Mucosa of descending colon (tissue), 3 donors: ENCODE measurements at regions not wholly inside any gene's neighbourhood (a gene's known extent, or its start where the extent isn't known, plus 50 kb on each side); places are given as distances from the start of the nearest gene placed in this dataset.

Source experiments
- ATAC-seq: fragments of 200-7000 bp; cut with Tn5 transposase; one replicate; pipeline ENCODE4 v1.9.1; 2020; ENCODE audit warnings: mild to moderate bottlenecking, moderate library complexity
- DNase-seq, 3 donors: peaks; one replicate each; pipeline ENCODE4 v3.0.0-alpha.2; 2020
- H3K36me3 ChIP-seq: fragments of 200-600 bp; one replicate; pipeline ENCODE4 v1.8.0; 2021; ENCODE audit warnings: low read depth, mild to moderate bottlenecking
- H3K4me1 ChIP-seq: fragments of 200-600 bp; one replicate; pipeline ENCODE4 v1.8.0; 2021; ENCODE audit warnings: low read depth, mild to moderate bottlenecking
- H3K4me3 ChIP-seq: fragments of 200-600 bp; one replicate; pipeline ENCODE4 v1.8.0; 2021; ENCODE audit warnings: mild to moderate bottlenecking
- H3K9me3 ChIP-seq: fragments of 200-600 bp; one replicate; pipeline ENCODE4 v1.8.0; 2021; ENCODE audit warnings: mild to moderate bottlenecking
- CTCF ChIP-seq: fragments of 200-600 bp; IDR thresholded peaks from one replicate; pipeline ENCODE4 v1.8.0; 2022; ENCODE audit warnings: antibody characterized with exemption, mild to moderate bottlenecking
- intact Hi-C, 2 donors: fragments of 100-400 bp; cut with DNase I in 1 of 2; cut with micrococcal nuclease in 1 of 2; formaldehyde crosslinking; loops; one replicate each; pipeline versions ENCODE4 v1.11.0 to v1.11.1; 2022; cut with DNase I, micrococcal nuclease
- donor health status: DM: no; HTN: no; CAD: no; lungs with moderate emphysema.
- donor health status: DM: no; HTN: no; CAD: no.
- donor health status: DM: no; HTN: yes; CAD: no.

GRCh38 chr7:63040966-63041610, 957.6 kb upstream of the ZNF722 start:
- no peak for TF ChIP-seq CTCF
- Histone ChIP-seq H3K9me3 (peaks cover 93% of the 10 kb centered on the region), H3K36me3 (no peaks in the 10 kb centered on the region), H3K4me3 (no peak overlapping the region), H3K4me1 (no peaks in the 10 kb centered on the region)
- intact Hi-C loops, result no loop called here
- DNase-seq (no peak), ATAC-seq (no peak)

GRCh38 chr7:63041786-63042185, 956.9 kb upstream of the ZNF722 start:
- Histone ChIP-seq H3K4me1 (no peaks in the 10 kb centered on the region), H3K9me3 (peaks cover 93% of the 10 kb centered on the region), H3K36me3 (no peaks in the 10 kb centered on the region), H3K4me3 (no peak overlapping the region)
- TF ChIP-seq CTCF, result no peak
- no peak for DNase-seq
- ATAC-seq, result no peak
- intact Hi-C loops, result no loop called here

- ATAC-seq (no peak), DNase-seq (no peak)
- intact Hi-C loops, result no loop called here
- no peak overlapping the region for H3K4me3 ChIP-seq
- peaks cover 91% of the 10 kb centered on the region for H3K9me3 ChIP-seq
- H3K36me3 ChIP-seq, result no peaks in the 10 kb centered on the region
- no peaks in the 10 kb centered on the region for H3K4me1 ChIP-seq
- TF ChIP-seq CTCF, result no peak
These were observed 955.7 kb upstream of the ZNF722 start for GRCh38 chr7:63042730-63043511.

GRCh38 chr7:63043657-63044543, 954.7 kb upstream of the ZNF722 start:
- Histone ChIP-seq H3K36me3 (no peaks in the 10 kb centered on the region), H3K4me1 (no peaks in the 10 kb centered on the region), H3K4me3 (no peak overlapping the region), H3K9me3 (peaks cover 92% of the 10 kb centered on the region)
- no peak for TF ChIP-seq CTCF
- DNase-seq (no peak), ATAC-seq (no peak)
- intact Hi-C loops, result no loop called here

- no peaks in the 10 kb centered on the region for H3K36me3 ChIP-seq
- no peak for TF ChIP-seq CTCF
- no peak for DNase-seq
- intact Hi-C loops, result no loop called here
- H3K4me1 ChIP-seq, result no peaks in the 10 kb centered on the region
- no peak overlapping the region for H3K4me3 ChIP-seq
- ATAC-seq, result no peak
- H3K9me3 ChIP-seq, result peaks cover 93% of the 10 kb centered on the region
These were observed 953.9 kb upstream of the ZNF722 start for GRCh38 chr7:63044721-63045120.
